ENCODE measurements at regions not wholly inside any gene's neighbourhood (a gene's known extent, or its start where the extent isn't known, plus 50 kb on each side); places are given as distances from the start of the nearest gene placed in this dataset.

GRCh38 chr2:47662552-47662951, 91.8 kb upstream of the KCNK12 start:
- Histone ChIP-seq H3K27ac (ENCODE audit: low read depth, low read length) (no peak overlapping the region), H2BK120ac (replicated peaks; ENCODE audit: low read depth, low read length) (peak overlapping the region; percentile 96), H3K36me3 (ENCODE audit: control insufficient read depth in 2 of 4, insufficient read depth in 4 of 4, low read length in 3 of 4) (no peaks in the 10 kb centered on the region), H2AFZ (ENCODE audit: low read length) (no peak overlapping the region), H3K14ac (ENCODE audit: insufficient read length) (no peak overlapping the region), H2AK5ac (ENCODE audit: low read depth, low read length) (no peak overlapping the region), H2BK20ac (ENCODE audit: low read length) (peak overlapping the region; percentile 97; the same call in 1 of the 2 replicates), H2BK5ac (ENCODE audit: low read depth, low read length) (peak overlapping the region; percentile 98; the same call in 1 of the 2 replicates), H4K5ac (ENCODE audit: insufficient read length, low read depth, low read length) (peak overlapping the region; percentile 90), H3K4me2 (ENCODE audit: insufficient read depth in 1 of 2, low read depth in 2 of 2, low read length in 2 of 2) (peak overlapping the region; percentile 16 to 44), H3K23me2 (ENCODE audit: low read depth, low read length) (no peaks in the 10 kb centered on the region), H4K20me1 (replicated peaks in 1 of 2; ENCODE audit: control insufficient read depth in 1 of 2, insufficient read depth in 2 of 2, low read length in 2 of 2) (no peaks in the 10 kb centered on the region), H3K9ac (replicated peaks in 1 of 4; ENCODE audit: extremely low read depth in 1 of 4, low read depth in 3 of 4, low read length in 3 of 4) (no peak overlapping the region), H3K9me3 (ENCODE audit: insufficient read depth in 2 of 2, low read depth in 1 of 2, low read length in 1 of 2) (no peaks in the 10 kb centered on the region), H4K8ac (ENCODE audit: extremely low read depth, insufficient read depth, low read length) (no peak overlapping the region), H2BK12ac (ENCODE audit: low read depth, low read length) (peak overlapping the region; percentile 97; the same call in 1 of the 2 replicates), H3K18ac (ENCODE audit: extremely low read depth, low read length) (peak overlapping the region; percentile 94), H3K4ac (replicated peaks; ENCODE audit: insufficient read length, low read depth, low read length) (no peak overlapping the region), H3K4me1 (replicated peaks in 1 of 4; ENCODE audit: control insufficient read depth in 3 of 4, insufficient read depth in 4 of 4, low read length in 3 of 4) (peaks cover 2 to 15% (median 10%) of the 10 kb centered on the region in 4 experiments; a peak in 5 of 7 replicates), H3K23ac (ENCODE audit: insufficient read length) (no peak overlapping the region), H3K4me3 (ENCODE audit: extremely low read depth in 1 of 4, insufficient read depth in 2 of 4, low read depth in 3 of 4, low read length in 4 of 4) (peak overlapping the region in 1 of 4 experiments; percentile 38; a peak in 4 of 8 replicates), H3K27me3 (replicated peaks in 1 of 4; ENCODE audit: control insufficient read depth in 3 of 4, extremely low read depth in 1 of 4, insufficient read depth in 3 of 4, low read length in 3 of 4) (no peaks in the 10 kb centered on the region), H2BK15ac (ENCODE audit: low read length) (no peak overlapping the region), H3K79me2 (ENCODE audit: control insufficient read depth in 1 of 2, insufficient read depth in 2 of 2, low read length in 2 of 2) (no peaks in the 10 kb centered on the region), H3K79me1 (ENCODE audit: low read depth, low read length) (no peaks in the 10 kb centered on the region), H3K56ac (replicated peaks; ENCODE audit: insufficient read length, low read depth, low read length) (peak overlapping the region; percentile 86), H4K91ac (replicated peaks; ENCODE audit: insufficient read length, low read length) (no peak overlapping the region)
- POLR2A ChIA-PET (ENCODE audit: partially characterized antibody) = interaction anchor here (0.6 to 2.2 kb wide), 12 partner anchors 8 to 323 kb away, joined by 3 to 7 read pairs (median 4); partner anchors contain the start of gene MSH6
- DNase-seq (ENCODE audit: low read depth in 1 of 2, low spot score in 2 of 2) (no peak), FAIRE-seq (no peak)
- CTCF ChIA-PET (ENCODE audit: partially characterized antibody) = interaction anchor here (0.6 to 2.4 kb wide), 4 partner anchors 8 to 134 kb away, joined by 3 to 12 read pairs (median 3); no protein-coding TSS in a partner anchor
- WGBS, 2 experiments (ENCODE audit: extremely low coverage in 1 of 2, insufficient coverage in 1 of 2, insufficient read length in 1 of 2, insufficient replicate concordance in 2 of 2, low coverage in 1 of 2, low lambda C conversion rate in 2 of 2, missing lambda C conversion rate in 1 of 2) = 5% methylated on average over 1 of the region's 1 CpG; no CpG with 5 or more reads in 1 of the 2 experiments
- no peak for TF ChIP-seq POLR2A (IDR thresholded peaks at IDR 0.05; ENCODE audit: control extremely low read depth in 1 of 2, low read depth in 2 of 2, low read length in 2 of 2)
- no peak for TF ChIP-seq FOSL1 (IDR thresholded peaks at IDR 0.05; ENCODE audit: insufficient read depth, low read depth, low read length)
- no peak for TF ChIP-seq NANOG (IDR thresholded peaks at IDR 0.05; ENCODE audit: insufficient read depth, low read depth, low read length, poor library complexity, severe bottlenecking)
- no peak for TF ChIP-seq SRF (IDR thresholded peaks at IDR 0.05; ENCODE audit: low read depth, low read length)

Measured in H1 (cell line).